DMS114 treated with DMSO at 0.1 percent for 48 hours (cell line): ENCODE measurements at regions not wholly inside any gene's neighbourhood (a gene's known extent, or its start where the extent isn't known, plus 50 kb on each side); places are given as distances from the start of the nearest gene placed in this dataset.
"Not testable (repeated sequence)": the region's sequence is repeated elsewhere in the genome, so short reads cannot be mapped to it uniquely, and the experiment has no call there.

Experiments used
- DNase-seq: peaks from one replicate; lab custom pipeline; 2025; ENCODE audit not compliant: unreplicated experiment; lab: John Stamatoyannopoulos, UW

DNA sequence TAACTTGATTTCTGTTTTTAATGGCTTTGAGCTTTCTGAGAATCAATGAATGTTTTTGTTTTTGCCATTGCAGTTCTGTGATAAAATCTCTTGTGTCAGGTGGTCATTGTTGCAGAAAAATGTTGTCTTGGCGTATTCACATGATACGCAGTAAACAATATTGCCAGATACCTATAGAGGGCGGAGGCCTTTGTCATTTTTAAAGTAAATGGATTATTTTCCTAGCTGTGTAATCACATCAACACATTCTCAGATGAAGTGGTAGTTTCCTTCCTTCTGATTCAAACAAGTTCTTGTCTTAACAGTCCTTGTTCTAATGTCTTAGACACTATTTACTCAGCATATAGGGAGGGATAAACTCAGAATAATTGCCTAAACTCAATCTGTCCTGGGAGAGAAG, 109.9 kb upstream of the DAB2 start:
- DNase-seq = no peak

DNA sequence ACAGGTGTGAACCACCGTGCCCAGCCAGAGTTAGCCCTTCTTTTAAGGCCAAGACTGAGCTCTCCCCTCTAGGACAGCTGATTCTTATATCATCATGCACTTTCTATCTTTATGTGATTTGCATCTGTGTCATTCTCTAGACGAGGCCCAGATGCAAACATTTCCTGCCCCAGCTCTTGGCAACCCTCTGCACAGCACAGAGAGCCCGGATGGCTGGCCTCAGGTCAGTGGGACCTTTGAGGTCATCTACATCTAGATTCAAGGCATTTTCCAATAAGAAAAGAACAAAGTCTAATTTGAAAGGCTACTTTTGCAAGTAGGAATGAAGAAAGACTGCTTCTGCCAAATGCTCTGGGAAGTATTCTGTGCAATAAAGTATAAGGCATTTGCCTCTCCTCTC, 109.0 kb upstream of the DAB2 start:
- DNase-seq = no peak

DNA sequence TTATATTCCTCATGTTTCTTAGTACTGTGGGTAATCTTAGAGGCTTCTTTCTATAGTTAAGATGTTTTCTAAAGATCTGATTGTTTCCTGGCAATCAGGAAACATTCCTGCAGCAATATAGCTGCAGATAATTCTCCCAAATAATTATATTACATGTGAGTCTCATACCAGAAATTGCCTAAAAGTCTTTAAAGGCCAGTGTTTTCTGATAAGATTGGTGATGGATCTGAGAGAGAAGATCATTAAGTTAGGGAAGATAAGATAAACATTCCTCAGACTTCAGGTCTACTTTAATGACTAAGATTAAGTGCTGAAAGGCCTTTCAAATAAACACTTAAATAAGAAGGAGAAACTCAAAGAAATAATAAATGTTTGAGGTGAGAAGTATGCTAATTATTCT, 107.7 kb upstream of the DAB2 start:
- no peak for DNase-seq

DNA sequence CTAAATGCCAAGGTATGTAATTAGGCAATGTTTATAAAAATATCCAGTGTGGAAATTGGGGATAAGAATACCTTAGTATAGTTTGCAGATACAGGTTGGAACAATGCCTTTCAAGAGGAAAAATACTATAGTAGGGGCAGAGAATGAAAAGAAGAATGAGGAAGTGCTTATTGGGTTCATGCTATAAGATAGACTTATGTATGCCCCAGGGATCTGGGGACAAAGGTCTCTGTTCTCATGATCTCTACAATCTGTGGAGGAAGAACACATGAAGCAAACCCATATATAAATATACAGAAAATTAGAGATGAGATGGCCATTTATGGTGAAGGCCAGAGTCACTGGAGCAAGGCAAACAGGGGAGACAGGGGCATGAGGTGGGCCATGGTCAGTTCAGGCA, 106.5 kb upstream of the DAB2 start:
- DNase-seq = no peak

DNA sequence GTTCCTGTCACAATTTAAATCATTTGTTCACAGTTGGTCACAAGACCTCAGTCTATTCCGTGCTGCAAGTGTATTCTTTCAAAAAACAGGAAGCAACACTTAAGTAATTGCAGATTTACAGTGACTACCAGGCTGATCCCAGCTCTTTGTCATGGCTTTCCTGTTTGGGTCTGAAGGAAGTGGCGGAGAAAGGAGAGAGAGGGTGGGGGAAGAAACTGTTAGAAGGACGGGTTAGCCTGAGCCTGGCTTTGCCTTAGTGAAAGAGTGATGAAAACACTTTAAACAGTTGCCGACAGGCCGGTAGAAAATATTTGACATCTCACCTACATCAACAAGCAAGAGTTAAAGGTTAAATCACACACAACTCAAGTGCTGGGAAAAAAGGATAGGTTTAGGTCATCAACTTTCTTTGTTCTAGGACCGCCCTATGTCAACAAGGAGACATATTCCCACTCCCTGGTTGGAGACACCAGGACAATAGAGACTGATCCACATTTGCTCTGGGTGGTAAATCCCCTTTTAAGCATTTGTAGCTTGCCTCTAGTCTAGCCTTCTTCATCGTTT, 102.2 kb upstream of the DAB2 start:
- DNase-seq = no peak

DNA sequence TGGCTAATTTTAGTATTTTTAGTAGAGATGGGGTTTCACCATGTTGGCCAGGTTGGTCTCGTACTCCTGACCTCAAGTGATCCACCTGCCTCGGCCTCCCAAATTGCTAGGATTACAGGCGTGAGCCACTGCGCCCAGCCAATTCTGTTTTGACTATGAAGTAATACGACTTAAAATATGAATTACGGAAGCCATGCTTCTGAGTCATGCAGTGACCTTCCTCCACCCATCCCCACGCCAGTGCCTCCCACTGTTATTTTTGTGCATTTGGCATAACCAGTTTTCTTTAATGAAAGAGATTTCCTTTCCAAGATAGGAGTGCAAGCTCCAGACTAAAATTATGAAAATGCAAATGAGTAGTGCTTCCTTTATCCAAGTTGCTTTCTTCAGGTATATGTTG, 101.0 kb upstream of the DAB2 start:
- not testable (repeated sequence) for DNase-seq

DNA sequence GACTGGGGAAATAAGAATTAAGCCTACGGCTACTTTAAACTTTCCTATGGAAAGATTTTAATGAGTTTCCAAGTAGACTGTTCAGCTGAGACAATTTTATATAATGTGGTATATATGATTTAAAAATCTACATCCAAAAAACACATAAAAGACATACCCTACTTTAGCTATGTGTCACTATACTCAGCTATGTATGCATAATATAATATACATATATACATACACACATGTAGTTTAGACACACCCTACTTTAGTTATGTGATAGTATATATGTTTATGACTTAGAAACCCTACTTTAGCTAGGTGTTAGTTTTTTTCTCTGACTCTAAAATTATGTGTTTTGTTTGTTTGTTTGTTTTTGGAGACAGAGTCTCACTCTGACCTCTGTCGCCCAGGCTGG, 100.5 kb upstream of the DAB2 start:
- no peak for DNase-seq

DNA sequence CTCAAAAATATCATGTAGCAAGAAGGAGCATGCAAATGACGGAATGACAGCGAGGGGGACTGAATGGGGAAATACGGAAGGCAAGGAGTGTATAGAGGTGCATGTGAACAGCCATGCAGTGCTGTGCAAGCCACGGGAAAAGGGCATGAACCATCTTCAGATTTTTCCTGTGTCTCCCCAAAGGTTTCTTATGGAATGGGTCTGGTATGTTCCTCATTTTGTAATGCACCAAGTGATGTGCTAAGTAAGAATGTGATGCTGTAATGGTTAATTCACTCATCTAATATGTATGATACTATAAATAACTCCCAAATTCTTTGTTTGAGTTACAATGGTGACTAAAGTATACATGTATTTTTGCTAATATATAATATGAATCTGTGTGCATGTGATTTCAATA, 99.0 kb upstream of the DAB2 start:
- no peak for DNase-seq

DNA sequence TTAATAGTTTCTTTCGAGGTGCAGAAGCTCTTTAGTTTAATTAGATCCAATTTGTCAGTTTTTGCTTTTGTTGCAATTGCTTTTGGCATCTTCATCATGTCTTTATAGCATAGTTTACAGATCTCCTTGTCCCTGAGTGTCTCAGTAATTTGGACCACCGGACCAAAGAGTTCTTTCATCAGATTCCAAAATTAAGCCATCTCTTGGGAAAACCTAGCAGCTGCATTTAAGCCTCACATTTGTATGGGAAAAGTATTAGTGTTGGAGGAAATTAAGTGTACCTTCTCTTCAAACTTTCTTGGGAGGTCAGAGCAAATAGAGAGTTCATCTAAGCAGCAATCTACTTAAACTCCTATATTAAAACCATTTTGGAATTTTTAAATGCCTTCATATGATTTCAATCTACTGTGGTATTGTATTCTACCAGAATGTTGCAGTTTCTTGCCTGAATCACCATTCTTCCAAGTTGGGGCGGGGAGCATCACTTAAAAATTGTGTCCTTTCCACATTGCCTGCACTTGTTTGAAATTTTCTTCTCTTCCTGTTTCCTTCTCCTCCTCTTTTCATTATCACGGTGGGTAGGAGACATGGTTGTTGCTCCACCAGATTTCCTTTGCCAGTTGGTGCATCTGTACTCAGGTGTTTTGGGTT, 97.3 kb upstream of the DAB2 start:
- no peak for DNase-seq

DNA sequence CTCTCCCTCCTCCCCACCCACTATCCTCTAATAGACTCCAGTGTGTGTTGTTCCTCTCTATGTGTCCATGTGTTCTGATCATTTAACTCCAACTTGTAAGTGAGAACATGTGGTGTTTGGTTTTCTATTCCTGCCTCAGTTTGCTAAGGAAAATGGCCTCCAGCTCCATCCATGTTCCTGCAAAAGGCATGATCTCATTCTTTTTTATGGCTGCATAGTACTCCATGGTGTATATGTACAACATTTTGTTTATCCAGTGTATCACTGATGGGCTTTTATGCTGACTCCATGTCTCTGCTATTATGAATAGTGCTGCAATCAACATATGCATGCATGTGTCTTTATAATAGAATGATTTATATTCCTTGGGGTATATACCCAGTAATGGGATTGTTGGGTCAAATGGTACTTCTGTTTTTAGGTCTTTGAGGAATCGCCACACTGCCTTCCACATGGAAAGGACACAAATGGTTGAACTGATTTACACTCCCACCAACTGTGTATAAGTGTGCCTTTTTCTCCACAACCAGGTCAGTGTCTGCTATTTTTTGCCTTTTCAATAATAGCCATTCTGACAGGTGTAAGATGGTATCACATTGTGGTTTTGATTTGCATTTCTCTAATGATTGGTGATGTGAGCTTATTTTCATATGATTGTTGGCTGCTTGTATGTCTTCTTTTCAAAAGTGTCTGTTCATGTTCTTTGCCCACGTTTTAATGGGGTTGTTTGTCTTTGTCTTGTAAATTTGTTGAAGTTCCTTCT, 96.5 kb upstream of the DAB2 start:
- DNase-seq = no peak

DNA sequence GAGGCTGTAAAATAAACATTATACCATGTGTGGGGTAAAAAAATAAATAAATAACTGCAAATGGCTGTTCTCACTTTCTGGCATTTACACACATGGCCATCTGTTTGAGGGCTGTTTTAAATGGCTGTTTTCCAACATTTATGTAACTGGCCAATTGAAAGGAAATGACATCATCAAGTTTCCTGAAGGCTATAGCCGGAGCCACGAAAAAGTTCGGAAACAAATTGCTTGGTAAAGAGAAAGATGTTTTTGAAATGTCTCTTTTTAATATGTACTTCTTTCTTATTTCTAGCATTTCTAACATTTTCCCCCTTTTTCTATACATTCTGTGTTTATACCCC, 95.4 kb upstream of the DAB2 start:
- no peak for DNase-seq

DNA sequence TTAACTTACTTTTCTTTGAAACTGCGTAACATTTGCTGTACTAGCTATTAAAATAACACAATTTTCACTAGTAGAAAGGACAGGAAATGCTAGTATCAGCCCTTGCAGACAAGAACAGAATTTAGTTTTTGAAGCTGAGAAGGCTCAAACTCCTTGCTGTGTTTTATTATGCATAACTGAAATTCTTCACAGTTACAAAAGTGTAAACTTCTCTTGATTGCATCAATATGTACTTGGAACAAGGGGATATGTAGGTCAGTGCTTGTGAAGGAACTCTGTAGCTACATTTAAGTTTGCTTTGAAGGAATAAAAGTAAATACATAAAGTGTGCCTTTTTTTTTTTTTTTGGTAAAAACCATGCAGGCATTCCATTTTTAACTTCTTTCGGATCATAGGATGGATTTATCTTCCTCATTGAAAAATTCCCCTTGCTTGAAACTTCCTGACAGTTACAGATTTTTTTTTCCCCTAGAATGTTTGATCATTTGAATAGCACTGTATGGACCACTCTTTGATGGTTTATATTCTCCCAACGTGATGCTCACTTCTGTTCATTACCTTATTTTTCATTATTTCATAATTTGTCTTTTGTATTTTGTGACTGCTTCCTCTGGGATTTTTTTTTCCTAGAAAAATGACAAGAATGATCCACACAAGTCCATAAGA, 94.9 kb upstream of the DAB2 start:
- no peak for DNase-seq

DNA sequence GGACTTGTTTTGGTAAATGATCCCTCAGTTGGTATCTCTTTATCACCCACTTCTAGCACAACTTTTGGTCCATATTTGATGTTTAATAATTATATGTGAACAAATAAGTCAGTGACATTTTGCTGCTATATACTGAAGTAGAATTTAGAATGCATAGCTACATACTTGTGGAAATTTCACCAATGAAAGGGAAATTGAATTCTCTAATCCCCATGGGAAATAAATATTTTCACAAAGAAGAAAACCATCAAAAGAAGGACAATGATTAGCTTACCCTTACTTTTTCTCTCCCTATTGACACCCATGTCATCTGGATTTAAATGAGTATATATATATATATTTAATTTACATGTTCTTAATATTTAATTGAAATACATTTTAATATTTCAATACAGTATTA, 94.3 kb upstream of the DAB2 start:
- no peak for DNase-seq

DNA sequence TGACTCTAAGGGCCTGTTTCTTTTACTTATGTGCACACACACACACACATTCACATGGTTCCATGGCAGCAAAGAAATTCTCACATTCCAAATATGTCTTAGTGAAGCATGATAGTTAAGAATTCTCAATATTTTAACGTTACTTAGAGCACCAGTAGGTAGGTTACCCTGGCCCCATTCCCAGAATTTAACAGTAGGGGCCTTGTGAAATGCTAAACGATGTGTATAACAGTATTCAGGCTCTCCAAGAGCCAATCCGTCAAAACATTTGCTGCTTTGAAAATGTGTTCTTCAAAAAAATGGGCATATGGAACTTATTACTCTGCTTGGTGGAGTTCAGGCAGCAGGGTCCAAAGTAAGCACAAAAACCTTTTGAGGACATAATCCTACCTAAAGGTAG, 93.7 kb upstream of the DAB2 start:
- no peak for DNase-seq

DNA sequence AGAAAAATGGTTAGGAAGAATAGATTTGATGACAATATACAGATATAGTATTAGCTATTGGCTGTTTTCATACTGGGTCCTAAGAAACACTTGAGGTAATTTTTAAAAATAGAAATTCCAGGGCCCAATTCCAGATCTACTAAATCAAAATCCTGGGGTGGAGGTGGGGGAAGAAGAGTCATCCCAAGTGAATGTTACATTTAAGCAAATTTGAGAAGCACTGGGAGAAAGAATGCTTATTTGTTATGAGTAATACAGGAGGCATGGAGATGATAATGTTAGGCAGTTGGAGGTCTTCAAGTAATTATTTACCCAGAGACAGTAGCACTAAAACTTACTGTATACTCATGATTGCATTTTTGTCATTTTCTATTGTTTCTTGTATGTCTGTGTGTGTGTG, 93.0 kb upstream of the DAB2 start:
- no peak for DNase-seq

DNA sequence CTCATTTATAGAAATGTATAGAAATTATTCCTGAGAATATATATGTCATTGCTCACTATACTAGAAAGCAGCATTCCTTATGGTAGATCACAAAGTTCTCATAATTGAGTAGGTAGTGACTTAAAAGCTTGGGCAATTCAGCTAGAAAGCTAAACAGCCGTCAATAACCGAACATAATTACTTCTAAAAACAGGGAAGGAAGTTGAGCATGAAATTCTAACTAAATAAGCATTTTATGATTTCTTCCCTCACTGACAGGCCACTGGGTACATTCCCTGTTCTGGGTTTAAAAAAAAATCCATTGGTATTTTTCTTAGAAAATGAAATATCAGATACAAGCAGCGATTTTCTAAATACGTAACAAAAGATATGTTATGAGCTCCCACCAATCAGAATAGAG, 91.1 kb upstream of the DAB2 start:
- no peak for DNase-seq

DNA sequence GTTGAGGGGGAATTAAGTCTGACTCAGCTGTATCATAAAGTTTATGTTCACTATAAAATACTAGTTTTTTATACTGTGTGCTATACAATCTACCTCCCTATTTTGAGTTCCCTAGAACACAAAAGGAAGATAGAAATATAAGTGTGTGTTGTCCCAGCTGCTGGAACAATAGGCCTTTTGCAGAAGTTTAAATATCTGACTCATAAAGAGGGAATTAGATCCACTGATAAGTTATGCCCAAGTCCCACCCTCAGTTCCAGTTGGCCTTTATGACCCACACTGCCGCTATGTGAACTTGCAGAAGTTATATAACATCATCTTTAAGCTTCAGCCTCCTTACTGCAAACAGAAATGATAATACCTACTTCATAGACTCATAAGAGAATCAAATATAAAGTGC, 88.5 kb upstream of the DAB2 start:
- DNase-seq = no peak

DNA sequence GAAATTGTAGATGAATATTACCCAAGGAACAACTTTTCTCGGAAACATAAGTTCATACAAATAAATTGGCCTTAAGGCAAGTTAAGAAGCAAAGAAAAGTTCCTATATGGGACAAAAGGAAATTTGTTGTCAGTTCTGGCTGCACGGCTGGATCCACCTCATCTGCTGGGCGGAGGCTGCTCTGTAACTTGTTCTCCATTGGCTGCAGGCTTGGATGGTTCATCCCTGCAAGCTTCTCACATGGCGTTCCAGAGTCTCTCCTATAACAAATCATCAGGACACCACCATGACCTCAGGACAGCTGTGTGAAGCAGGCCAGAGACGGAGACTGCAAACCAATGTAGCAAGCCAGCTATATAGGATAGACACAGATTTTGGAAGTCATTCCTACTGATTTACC, 81.4 kb upstream of the DAB2 start:
- DNase-seq = no peak

DNA sequence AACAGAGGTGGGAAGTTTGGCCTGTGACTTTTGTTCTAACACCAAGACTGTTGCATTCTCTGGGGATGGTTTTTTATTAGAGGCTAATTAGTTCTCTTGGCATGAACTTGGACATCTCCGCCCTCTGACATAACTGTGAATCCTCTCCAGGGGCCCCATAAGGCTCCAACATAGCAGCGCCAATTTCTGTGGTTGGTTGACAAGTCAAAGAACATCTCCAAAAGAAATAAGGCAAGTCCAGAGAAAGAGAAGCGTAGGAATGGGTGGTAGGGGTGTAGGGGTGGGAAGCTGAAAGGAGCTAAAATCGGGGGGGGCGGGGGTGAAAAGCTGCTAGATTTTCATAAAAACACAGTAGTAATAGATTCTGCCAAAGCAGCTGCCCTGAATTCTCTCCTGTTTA, 81.0 kb upstream of the DAB2 start:
- DNase-seq = no peak

DNA sequence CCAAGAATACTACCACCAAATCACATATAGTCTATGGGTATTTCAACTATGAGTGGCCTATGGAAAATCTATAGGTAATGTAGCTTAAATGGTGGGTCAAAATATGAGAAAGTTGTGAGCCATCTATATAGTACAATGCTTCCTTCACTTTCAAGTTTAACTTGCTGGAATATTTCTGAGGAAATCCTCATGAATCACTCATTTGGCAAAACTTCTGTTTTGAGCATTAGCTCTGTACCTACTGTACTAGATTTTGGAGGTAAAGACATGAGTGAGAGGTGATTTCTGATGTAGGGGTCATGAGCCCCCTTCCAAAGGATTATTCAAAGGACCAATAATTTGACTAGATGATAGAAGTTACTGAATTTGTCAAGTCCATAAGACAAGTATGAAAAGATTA, 80.6 kb upstream of the DAB2 start:
- DNase-seq = no peak

DNA sequence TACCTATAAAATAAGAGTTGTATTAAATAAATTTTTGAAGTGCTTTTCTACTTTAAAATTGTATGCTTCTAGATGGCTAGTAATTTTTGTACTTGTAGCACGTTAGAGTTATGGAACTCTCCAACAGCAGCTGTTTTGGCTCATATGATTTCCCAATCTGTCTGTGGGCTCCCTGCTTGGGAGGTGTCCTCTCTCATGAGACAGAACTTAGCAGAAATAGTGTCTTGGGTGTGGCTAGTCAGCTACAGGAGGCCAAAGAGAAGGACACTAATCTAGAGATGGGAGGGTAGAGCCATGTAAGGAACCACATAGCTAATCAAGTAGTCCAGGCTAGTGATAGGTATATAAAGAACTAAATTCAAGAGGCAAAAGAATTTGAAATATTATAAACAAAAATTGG, 78.4 kb upstream of the DAB2 start:
- DNase-seq = no peak

DNA sequence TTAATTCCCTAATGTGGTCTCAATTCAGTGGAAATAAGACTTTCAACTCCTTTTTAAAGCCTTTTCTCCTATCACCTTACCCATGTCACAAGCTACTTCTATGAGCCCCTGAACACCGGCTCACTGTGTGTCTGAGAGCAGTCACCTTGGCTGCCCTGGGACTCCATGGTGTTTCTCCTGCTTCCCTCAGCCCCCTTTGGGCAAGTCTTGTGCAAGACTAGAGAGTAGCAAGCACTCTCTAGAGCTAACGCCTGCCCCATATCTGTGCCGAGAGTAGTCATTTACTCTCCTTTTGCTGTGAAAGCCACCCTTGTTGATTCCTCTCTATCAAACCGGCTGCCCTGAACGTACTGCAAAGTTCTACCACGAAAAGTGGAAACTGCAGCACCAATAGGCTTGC, 77.9 kb upstream of the DAB2 start:
- DNase-seq = no peak
